Fibroblast of lung (primary cell): ENCODE measurements at regions not wholly inside any gene's neighbourhood (a gene's known extent, or its start where the extent isn't known, plus 50 kb on each side); places are given as distances from the start of the nearest gene placed in this dataset.

Experiments used
- DNase-seq, 2 donors: peaks; one replicate each; pipeline versions ENCODE4 v3.0.0 to v3.0.0-alpha.2; 2010; ENCODE audit warnings: low read depth in 2 of 2
- H2AFZ ChIP-seq: 2 replicates; pipeline ENCODE4 v1.5.1; 2012; ENCODE audit warnings: low read length, control low read depth, inconsistent platforms
- H3K27ac ChIP-seq: 2 replicates; pipeline ENCODE4 v1.5.1; 2011; ENCODE audit warnings: low read length, control low read depth; ENCODE audit not compliant: insufficient read depth
- H3K27me3 ChIP-seq: 2 replicates; pipeline ENCODE4 v1.5.1; 2011; ENCODE audit warnings: mild to moderate bottlenecking, low read length; ENCODE audit not compliant: control insufficient read depth, insufficient read depth
- H3K36me3 ChIP-seq: 2 replicates; pipeline ENCODE4 v1.5.1; 2011; ENCODE audit warnings: low read length; ENCODE audit not compliant: control insufficient read depth, insufficient read depth
- H3K4me1 ChIP-seq: 2 replicates; pipeline ENCODE4 v1.5.1; 2011; ENCODE audit warnings: low read length; ENCODE audit not compliant: control insufficient read depth, insufficient read depth; ENCODE audit errors: extremely low read depth
- H3K4me2 ChIP-seq: 2 replicates; pipeline ENCODE4 v1.5.1; 2011; ENCODE audit warnings: low read length, control low read depth; ENCODE audit not compliant: insufficient read depth; ENCODE audit errors: extremely low read depth
- H3K4me3 ChIP-seq, 4 experiments: fragments of 200-600 bp in 1 of 4; sonication (generic) in 1 of 4; replicated peaks in 1 of 4; 2 replicates each; pipeline ENCODE4 v1.5.1; 2011 to 2016; ENCODE audit warnings: low read length in 4 of 4, low read depth in 3 of 4, mild to moderate bottlenecking in 3 of 4, control low read depth in 2 of 4, inconsistent platforms in 1 of 4, mixed read lengths in 1 of 4; ENCODE audit not compliant: insufficient read depth in 1 of 4; ENCODE audit errors: control extremely low read depth in 1 of 4
- H3K79me2 ChIP-seq: 2 replicates; pipeline ENCODE4 v1.5.1; 2012; ENCODE audit warnings: mild to moderate bottlenecking, low read length, inconsistent platforms; ENCODE audit not compliant: control insufficient read depth, insufficient read depth
- H3K9ac ChIP-seq: 2 replicates; pipeline ENCODE4 v1.5.1; 2011; ENCODE audit warnings: mild to moderate bottlenecking, low read length, control low read depth; ENCODE audit not compliant: insufficient read depth
- H3K9me3 ChIP-seq: 2 replicates; pipeline ENCODE4 v1.5.1; 2012; ENCODE audit warnings: low read depth, low read length; ENCODE audit not compliant: control insufficient read depth, insufficient read depth
- H4K20me1 ChIP-seq: 2 replicates; pipeline ENCODE4 v1.5.1; 2011; ENCODE audit warnings: low read length; ENCODE audit not compliant: control insufficient read depth, insufficient read depth; ENCODE audit errors: extremely low read depth
- CTCF ChIP-seq, 2 donors: IDR thresholded peaks in 1 of 2; conservative IDR thresholded peaks in 1 of 2; 1 replicate in 1 of 2; 2 replicates in 1 of 2; pipeline ENCODE4 v1.5.1; 2011 to 2012; ENCODE audit warnings: low read length in 2 of 2, control low read depth in 1 of 2, inconsistent platforms in 1 of 2, low read depth in 1 of 2, mild to moderate bottlenecking in 1 of 2
- EZH2 ChIP-seq: IDR thresholded peaks from 2 replicates; pipeline ENCODE4 v1.5.1; 2012; ENCODE audit warnings: low read length, control low read depth, mild to moderate bottlenecking; ENCODE audit errors: missing control alignments

GRCh38 chr6:55994531-55994930 is 119.1 kb upstream of the BMP5 start:
- H3K4me1 ChIP-seq: no peaks in the 10 kb centered on the region
- H3K36me3 ChIP-seq: no peaks in the 10 kb centered on the region
- H3K9ac ChIP-seq: no peak overlapping the region
- no peak overlapping the region for H3K27ac ChIP-seq
- no peak for DNase-seq
- no peak for TF ChIP-seq CTCF (conservative IDR thresholded peaks at IDR 0.05 in 1 of 2, IDR thresholded peaks at IDR 0.05 in 1 of 2; ENCODE audit: low read depth in 1 of 2, low read length in 2 of 2)
- no peaks in the 10 kb centered on the region for H3K9me3 ChIP-seq
- no peaks in the 10 kb centered on the region for H3K27me3 ChIP-seq
- no peaks in the 10 kb centered on the region for H4K20me1 ChIP-seq
- H3K79me2 ChIP-seq: no peaks in the 10 kb centered on the region
- H3K4me2 ChIP-seq: no peak overlapping the region
- H2AFZ ChIP-seq: no peak overlapping the region
- H3K4me3 ChIP-seq: no peak overlapping the region

- Histone ChIP-seq H3K4me2 (no peak overlapping the region), H3K9ac (no peak overlapping the region), H3K27ac (no peak overlapping the region), H3K4me3 (no peak overlapping the region), H3K4me1 (no peaks in the 10 kb centered on the region), H3K9me3 (no peaks in the 10 kb centered on the region), H2AFZ (no peak overlapping the region), H3K36me3 (no peaks in the 10 kb centered on the region), H4K20me1 (no peaks in the 10 kb centered on the region), H3K27me3 (no peaks in the 10 kb centered on the region), H3K79me2 (no peaks in the 10 kb centered on the region)
- no peak for DNase-seq
- no peak for TF ChIP-seq CTCF (conservative IDR thresholded peaks at IDR 0.05 in 1 of 2, IDR thresholded peaks at IDR 0.05 in 1 of 2; ENCODE audit: low read depth in 1 of 2, low read length in 2 of 2)
- no peak for TF ChIP-seq EZH2
Measured at GRCh38 chr6:55993418-55993817, 118.0 kb upstream of the BMP5 start.

DNA sequence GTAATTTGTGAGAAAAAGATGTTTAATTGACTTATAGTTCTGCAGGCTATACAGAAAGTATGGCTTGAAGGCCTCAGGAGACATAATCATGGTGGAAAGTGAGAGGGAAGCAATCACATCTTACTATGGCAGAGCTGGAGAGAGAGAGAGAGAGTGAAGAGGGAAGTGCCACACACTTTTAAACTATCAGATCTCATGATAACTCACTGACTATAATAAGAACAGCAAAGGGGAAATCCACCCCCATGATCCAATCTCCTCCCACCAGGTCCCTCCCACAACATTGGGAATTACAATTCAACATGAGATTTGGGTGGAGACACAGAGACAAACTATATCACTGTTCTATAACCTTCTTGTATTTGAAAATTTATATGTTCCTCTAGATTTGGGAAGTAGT is 117.2 kb upstream of the BMP5 start:
- no peak overlapping the region for H3K27ac ChIP-seq
- H4K20me1 ChIP-seq: no peaks in the 10 kb centered on the region
- no peak overlapping the region for H3K4me2 ChIP-seq

More for the DNA sequence above, 117.2 kb upstream of the BMP5 start:
- Histone ChIP-seq H3K79me2 (no peaks in the 10 kb centered on the region), H3K4me3 (no peak overlapping the region), H3K9ac (no peak overlapping the region), H3K9me3 (no peaks in the 10 kb centered on the region), H3K27me3 (no peaks in the 10 kb centered on the region), H3K4me1 (no peaks in the 10 kb centered on the region), H2AFZ (no peak overlapping the region), H3K36me3 (no peaks in the 10 kb centered on the region)
- no peak for DNase-seq
- TF ChIP-seq CTCF (conservative IDR thresholded peaks at IDR 0.05 in 1 of 2, IDR thresholded peaks at IDR 0.05 in 1 of 2; ENCODE audit: low read depth in 1 of 2, low read length in 2 of 2): no peak
- no peak for TF ChIP-seq EZH2
